ENCODE measurements at regions not wholly inside any gene's neighbourhood (a gene's known extent, or its start where the extent isn't known, plus 50 kb on each side); places are given as distances from the start of the nearest gene placed in this dataset.

- no peak overlapping the region for H3K23ac ChIP-seq (ENCODE audit: insufficient read length)
- no peak overlapping the region for H3K4me3 ChIP-seq (ENCODE audit: extremely low read depth in 1 of 4, insufficient read depth in 2 of 4, low read depth in 3 of 4, low read length in 4 of 4)
- no peak overlapping the region for H2AFZ ChIP-seq (ENCODE audit: low read length)
- H2BK5ac ChIP-seq (ENCODE audit: low read depth, low read length) = no peak overlapping the region
- H2BK15ac ChIP-seq (ENCODE audit: low read length) = no peak overlapping the region
- no peak overlapping the region for H3K9ac ChIP-seq (replicated peaks in 1 of 4; ENCODE audit: extremely low read depth in 1 of 4, low read depth in 3 of 4, low read length in 3 of 4)
- no peak overlapping the region for H4K8ac ChIP-seq (ENCODE audit: extremely low read depth, insufficient read depth, low read length)
- H4K91ac ChIP-seq (replicated peaks; ENCODE audit: insufficient read length, low read length) = no peak overlapping the region
- H3K56ac ChIP-seq (replicated peaks; ENCODE audit: insufficient read length, low read depth, low read length) = no peak overlapping the region
- H3K36me3 ChIP-seq (ENCODE audit: control insufficient read depth in 2 of 4, insufficient read depth in 4 of 4, low read length in 3 of 4) = no peaks in the 10 kb centered on the region
- TF ChIP-seq SP2 (IDR thresholded peaks at IDR 0.05; ENCODE audit: low read length) = no peak
- TF ChIP-seq JUND (IDR thresholded peaks at IDR 0.05; ENCODE audit: low read length) = no peak
- no peak for TF ChIP-seq CBX8 (IDR thresholded peaks at IDR 0.05; ENCODE audit: borderline replicate concordance, low read depth, low read length)
- no peak for TF ChIP-seq RNF2 (IDR thresholded peaks at IDR 0.05; ENCODE audit: borderline replicate concordance, low read depth, low read length, missing control alignments, poor library complexity, severe bottlenecking)
- no peak for TF ChIP-seq HDAC2 (IDR thresholded peaks at IDR 0.05; ENCODE audit: borderline replicate concordance in 1 of 2, low read depth in 2 of 2, low read length in 2 of 2)
- CTCF ChIA-PET (ENCODE audit: partially characterized antibody) = no interaction called here
- no peak overlapping the region for H2BK120ac ChIP-seq (replicated peaks; ENCODE audit: low read depth, low read length)
- H2AK5ac ChIP-seq (ENCODE audit: low read depth, low read length) = no peak overlapping the region
- H3K23me2 ChIP-seq (ENCODE audit: low read depth, low read length) = no peaks in the 10 kb centered on the region
- H3K79me1 ChIP-seq (ENCODE audit: low read depth, low read length) = no peaks in the 10 kb centered on the region
- H4K20me1 ChIP-seq (replicated peaks in 1 of 2; ENCODE audit: control insufficient read depth in 1 of 2, insufficient read depth in 2 of 2, low read length in 2 of 2) = no peaks in the 10 kb centered on the region
- H3K27me3 ChIP-seq (replicated peaks in 1 of 4; ENCODE audit: control insufficient read depth in 3 of 4, extremely low read depth in 1 of 4, insufficient read depth in 3 of 4, low read length in 3 of 4) = no peaks in the 10 kb centered on the region
- no peak for DNase-seq (ENCODE audit: low read depth in 1 of 2, low spot score in 2 of 2)
- H3K79me2 ChIP-seq (ENCODE audit: control insufficient read depth in 1 of 2, insufficient read depth in 2 of 2, low read length in 2 of 2) = no peaks in the 10 kb centered on the region
- whole genome bisulfite sequencing, 2 experiments (ENCODE audit: extremely low coverage in 1 of 2, insufficient coverage in 1 of 2, insufficient read length in 1 of 2, insufficient replicate concordance in 2 of 2, low coverage in 1 of 2, low lambda C conversion rate in 2 of 2, missing lambda C conversion rate in 1 of 2) = 94% methylated on average over 3 of the region's 3 CpGs; no CpG with 5 or more reads in 1 of the 2 experiments
- H3K18ac ChIP-seq (ENCODE audit: extremely low read depth, low read length) = no peak overlapping the region
- H2BK12ac ChIP-seq (ENCODE audit: low read depth, low read length) = no peak overlapping the region
- no peak overlapping the region for H4K5ac ChIP-seq (ENCODE audit: insufficient read length, low read depth, low read length)
- no peak overlapping the region for H3K4ac ChIP-seq (replicated peaks; ENCODE audit: insufficient read length, low read depth, low read length)
- H3K4me1 ChIP-seq (replicated peaks in 1 of 4; ENCODE audit: control insufficient read depth in 3 of 4, insufficient read depth in 4 of 4, low read length in 3 of 4) = peaks cover 0 to 7% (median 2%) of the 10 kb centered on the region in 4 experiments; a peak in 2 of 7 replicates
- H3K9me3 ChIP-seq (ENCODE audit: insufficient read depth in 2 of 2, low read depth in 1 of 2, low read length in 1 of 2) = no peaks in the 10 kb centered on the region
- H3K14ac ChIP-seq (ENCODE audit: insufficient read length) = no peak overlapping the region
- H3K27ac ChIP-seq (ENCODE audit: low read depth, low read length) = no peak overlapping the region
- no peak for FAIRE-seq
- POLR2A ChIA-PET (ENCODE audit: partially characterized antibody) = no interaction called here
- H2BK20ac ChIP-seq (ENCODE audit: low read length) = no peak overlapping the region
- H3K4me2 ChIP-seq (ENCODE audit: insufficient read depth in 1 of 2, low read depth in 2 of 2, low read length in 2 of 2) = no peak overlapping the region
Observed at GRCh38 chr9:20286969-20287368, 335.3 kb downstream of the MLLT3 start.

All from H1 (cell line).